ENCODE measurements at regions not wholly inside any gene's neighbourhood (a gene's known extent, or its start where the extent isn't known, plus 50 kb on each side); places are given as distances from the start of the nearest gene placed in this dataset.
"Not testable (repeated sequence)": the region's sequence is repeated elsewhere in the genome, so short reads cannot be mapped to it uniquely, and the experiment has no call there.

DNA sequence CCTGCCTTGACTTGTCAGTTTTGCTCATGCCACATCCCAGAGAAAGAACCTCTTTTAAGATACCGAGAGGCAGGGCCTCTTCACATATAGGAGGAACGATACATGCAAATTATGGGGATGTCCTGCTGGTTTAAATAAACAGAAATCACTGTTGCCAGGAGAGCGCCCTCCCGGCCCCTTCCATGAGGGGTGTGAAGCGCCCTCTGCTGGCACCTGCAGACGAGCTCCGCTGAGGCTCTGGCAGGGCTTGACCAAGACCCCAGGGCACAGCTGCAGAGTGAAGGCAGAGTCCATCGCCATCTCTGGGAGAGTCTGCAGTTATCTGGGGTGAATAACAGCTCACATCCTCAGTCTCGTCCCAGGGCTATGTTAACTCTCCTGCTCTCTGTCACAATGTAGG lies 468.8 kb downstream of the RPIA start:
- DNase-seq: not testable (repeated sequence)

DNA sequence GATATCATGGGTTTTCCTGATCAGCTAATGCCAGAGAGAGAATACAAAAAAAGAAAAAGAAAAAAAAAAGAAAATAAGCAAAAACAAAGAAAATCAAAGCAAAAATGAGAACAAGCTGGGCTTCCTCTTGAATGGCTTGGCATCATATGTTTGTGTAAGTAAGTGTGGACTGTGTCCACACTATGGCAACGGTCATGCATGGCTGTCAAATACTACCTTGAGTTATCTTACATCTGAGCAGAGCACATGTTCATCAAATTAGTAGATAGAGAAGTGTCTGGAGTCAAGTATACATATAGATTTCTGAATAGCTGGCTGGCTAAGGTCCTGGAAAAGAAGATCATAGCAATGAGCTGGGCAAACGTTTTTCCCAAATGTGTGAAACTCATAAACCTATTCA lies 470.2 kb downstream of the RPIA start:
- not testable (repeated sequence) for DNase-seq

DNA sequence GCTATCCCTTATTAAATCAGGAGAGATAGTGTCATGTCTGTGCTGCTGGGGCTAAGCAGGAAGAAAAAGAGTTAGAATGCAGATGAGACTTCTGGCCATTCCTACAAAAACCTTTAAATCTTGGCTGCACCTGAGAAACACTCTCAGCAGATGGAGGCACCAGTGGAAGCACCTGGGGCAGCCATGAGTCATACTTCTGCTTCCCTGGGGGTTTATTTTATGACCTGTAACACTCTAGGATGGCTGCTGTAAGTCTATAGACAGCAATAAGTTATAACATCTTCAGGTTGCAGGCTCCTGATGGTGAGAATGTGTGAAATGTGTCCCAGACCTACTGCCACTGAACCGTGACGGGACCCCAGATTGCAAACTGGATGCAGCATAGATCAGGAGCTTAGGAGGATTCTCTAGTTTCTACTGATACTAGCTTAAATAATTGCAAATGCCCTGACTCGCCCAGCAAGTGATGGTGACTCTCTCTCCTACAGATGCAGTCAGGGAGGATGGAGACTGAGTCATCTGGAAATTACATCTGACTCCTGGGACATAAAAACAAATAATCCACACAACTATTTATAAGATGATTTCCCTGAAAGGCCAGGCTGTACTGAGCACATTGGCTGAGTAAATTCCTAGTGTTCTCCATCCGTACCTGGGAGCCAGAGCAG lies 479.2 kb downstream of the RPIA start:
- DNase-seq: not testable (repeated sequence)

DNA sequence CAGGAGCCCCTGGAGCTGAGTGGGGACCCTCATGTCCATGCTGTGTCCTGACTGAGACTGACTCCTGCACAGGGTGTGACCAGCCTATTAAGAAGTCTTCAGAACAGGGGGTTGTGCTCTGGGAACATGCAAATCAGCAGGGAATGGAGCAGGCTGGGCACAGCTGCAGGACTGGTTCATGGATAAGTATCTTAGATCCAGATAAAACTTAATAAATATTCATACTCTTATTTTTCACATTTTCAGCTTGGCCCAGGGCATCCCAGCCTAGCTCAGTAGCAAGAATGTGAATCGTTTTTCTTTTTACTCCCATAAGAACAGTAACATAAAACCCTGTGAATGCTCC lies 479.7 kb downstream of the RPIA start:
- DNase-seq: not testable (repeated sequence)

DNA sequence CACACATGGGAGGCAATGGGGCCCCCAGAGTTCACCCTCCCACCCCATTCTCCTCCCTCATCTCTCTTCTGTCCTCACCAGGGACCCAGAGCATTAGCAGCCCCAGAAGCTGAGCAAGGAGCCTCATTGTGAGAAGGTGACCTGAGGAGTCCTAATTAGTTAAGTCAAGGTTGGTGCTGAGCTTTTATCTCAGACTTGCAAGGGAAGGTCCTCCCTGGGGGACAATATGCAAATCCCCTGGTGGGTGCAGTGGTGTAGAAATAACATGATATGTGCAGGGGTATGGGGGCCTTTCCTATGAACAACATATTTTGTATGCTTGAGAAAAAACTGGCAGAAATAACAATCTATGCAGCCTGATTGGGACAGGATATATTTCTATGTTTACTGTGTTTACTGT lies 485.5 kb downstream of the RPIA start:
- DNase-seq: not testable (repeated sequence)

DNA sequence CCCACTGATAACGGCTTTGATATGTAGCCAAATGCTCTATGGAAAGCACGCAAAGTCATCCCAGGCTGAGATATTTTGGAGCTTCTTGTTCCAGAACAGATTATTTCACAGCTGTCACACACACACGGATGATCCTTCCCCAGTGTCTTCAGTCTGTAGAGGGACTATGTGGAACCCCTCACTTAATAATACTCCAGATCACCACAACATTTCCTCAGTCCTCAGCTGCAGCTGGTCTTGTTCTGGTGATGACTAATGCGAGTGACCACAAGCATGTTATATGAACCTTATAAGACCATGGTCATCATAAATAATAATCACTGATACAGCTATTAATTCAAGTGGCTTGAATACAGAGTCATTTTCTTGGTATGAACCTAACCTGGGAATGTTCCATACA lies 490.7 kb downstream of the RPIA start:
- DNase-seq: not testable (repeated sequence)

DNA sequence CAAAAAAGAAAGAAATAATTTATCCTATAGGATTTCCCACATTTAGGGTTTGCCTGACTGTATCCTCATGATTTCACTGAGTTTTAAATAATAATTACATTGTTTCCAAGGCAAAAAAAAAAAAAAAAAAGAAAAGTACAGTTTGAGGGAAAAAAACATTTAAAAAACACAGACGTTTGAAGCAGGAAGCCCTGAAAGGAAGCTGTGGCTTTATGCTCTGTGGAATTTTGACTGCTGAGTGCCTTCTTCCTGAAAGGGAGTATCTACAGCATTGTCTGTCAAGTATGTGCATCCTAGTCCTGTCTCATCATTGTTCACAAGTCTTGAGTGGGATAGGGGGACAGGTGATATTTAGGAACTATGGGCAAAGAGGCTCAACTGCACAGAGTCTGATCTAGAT lies 493.3 kb downstream of the RPIA start:
- not testable (repeated sequence) for DNase-seq

DNA sequence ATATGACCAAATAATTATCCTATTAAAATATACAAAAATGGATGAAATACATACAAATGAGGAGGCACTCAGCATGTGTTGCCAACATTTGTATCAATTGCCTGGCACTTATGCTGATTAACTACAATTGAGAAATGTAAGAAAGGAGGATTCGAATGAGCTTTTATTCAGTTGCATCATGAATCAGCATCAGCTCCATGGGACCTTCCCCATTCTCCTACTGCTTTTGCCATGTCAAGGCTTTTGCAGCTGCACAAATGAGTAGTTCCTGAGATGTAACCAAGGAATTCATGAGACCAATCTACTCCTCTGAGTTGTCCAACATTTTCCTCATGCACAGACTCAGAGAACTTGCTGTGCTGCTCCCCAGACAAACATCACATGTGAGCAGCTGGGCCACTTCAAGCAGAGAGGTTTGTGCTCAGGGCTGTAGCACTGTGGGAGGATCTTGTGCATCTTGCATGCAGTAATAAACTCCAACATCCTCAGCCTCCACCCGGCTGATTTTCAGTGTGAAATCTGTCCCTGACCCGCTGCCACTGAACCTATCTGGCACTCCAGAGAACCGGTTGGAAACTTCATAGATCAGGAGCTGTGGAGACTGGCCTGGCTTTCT lies 504.3 kb downstream of the RPIA start:
- DNase-seq: not testable (repeated sequence)

DNA sequence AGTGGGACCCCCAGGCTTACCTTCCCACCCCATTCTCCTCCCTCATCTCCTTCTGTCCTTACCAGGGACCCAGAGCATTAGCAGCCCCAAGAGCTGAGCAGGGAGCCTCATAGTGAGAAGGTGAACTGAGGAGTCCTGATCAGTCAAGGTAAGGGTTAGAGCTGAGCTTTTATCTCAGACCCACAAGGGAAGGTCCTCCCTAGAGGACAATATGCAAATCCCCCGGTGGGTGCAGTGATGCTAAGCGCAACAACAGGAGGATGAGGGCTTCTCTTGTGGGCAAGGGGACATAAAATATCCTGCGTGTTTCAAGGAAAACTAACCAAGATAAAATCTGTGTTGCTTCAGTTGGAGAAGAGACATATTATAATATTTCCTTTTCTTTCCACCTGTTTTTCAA lies 505.2 kb downstream of the RPIA start:
- not testable (repeated sequence) for DNase-seq

DNA sequence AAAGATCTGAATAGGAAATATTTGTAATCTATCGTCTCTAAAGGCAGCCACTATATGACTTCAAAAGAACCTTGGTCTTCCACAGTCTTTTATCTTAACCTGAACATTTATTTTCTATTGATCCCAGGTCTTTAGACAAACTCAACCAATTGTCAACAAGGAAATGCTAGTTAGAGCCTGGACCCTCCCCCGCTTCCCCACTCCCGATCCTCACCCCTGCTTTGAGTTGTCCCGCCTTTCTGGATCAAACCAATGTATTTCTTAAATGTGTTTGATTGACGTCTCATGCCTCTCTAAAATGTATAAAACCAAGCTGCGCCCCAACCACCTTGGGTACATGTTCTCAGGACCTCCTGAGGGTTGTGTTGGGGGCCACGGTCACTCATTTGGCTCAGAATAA lies 506.6 kb downstream of the RPIA start:
- DNase-seq: not testable (repeated sequence)

DNA sequence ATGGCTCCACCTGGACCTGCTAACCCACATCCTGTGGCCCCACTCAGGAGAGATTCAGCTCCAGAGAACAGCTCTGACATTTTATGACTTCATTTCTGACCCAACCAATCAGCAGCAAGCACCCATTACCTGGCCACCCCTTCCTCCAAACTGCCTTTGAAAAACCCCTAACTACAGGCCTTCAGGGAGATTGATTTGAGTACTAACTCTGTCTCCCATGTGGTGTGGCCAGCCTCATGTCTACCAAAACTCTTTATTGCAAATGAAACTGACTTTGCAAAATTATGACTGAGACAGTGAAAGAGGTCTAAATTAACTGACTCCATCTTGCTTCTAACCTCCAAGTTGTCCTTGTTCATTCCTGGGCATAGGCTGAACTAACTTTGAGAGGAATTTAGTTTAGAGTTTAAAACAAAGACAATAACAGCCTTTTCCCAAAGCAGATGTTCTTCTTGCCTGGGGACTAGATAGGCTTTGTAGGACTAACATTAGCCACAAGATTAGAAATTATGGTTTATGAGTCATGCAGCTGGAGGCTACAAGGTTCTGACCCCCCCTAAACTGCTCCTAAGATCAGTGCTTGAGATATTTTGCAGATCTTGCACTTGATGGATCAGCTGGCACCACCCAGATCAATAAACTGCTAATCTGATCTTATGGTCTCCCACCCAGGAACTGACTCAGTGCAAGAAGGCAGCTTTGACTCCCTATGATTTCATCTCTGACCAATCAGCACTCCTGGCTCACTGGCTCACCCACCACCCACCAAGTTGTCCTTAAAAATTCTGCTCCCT lies 508.2 kb downstream of the RPIA start:
- DNase-seq: not testable (repeated sequence)

DNA sequence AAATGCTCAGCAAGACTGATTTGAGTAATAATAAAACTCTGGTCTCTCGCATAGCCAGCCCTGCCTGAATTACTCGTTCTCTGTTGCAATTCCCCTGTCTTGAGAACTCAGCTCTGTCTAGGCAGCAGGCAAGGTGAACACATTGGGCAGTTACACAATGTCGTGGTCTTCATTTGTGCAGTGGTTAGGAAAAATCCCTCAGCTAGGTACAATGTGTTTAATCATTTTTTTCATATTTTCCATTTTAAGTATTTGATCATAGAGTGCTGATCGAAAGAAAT lies 508.7 kb downstream of the RPIA start:
- DNase-seq: not testable (repeated sequence)

DNA sequence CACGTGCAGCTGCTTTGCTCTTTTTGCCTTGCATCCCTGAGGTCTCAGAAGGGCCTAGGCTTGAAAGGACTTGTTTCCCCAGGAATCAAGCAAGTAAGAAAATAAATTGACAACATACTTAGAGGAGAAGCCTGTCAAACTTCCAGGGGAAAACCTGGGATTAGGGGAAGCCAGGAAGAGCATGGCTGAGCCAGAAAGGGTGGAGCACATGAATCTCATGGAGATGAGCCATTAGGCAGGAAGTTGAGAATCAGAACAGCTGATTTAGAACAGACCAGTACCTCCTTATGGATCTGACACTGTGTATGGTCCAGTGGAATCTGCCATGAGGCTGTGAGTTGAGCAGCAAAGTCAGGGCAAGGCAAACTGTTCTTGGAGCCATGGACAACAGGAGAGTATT lies 511.0 kb downstream of the RPIA start:
- DNase-seq: not testable (repeated sequence)

DNA sequence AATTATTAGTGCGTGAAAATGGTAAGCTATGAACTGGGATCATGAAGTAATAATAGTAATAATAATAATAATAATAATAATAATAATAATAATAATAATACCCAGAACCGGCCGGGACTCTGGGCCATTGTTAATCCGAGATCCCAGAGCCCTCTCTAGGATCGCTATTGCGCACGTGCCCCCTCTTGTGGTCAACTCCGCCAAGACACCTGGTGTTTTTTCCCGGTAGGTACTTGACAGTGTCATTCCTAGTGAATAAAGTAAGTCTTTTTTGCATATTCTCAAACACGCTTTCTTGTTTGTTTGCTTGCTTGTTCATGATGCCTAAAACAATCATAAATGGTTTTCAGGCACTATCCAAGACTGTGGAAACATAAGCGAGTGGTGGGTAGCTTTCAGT lies 513.7 kb downstream of the RPIA start:
- peak; percentile 64 for DNase-seq

DNA sequence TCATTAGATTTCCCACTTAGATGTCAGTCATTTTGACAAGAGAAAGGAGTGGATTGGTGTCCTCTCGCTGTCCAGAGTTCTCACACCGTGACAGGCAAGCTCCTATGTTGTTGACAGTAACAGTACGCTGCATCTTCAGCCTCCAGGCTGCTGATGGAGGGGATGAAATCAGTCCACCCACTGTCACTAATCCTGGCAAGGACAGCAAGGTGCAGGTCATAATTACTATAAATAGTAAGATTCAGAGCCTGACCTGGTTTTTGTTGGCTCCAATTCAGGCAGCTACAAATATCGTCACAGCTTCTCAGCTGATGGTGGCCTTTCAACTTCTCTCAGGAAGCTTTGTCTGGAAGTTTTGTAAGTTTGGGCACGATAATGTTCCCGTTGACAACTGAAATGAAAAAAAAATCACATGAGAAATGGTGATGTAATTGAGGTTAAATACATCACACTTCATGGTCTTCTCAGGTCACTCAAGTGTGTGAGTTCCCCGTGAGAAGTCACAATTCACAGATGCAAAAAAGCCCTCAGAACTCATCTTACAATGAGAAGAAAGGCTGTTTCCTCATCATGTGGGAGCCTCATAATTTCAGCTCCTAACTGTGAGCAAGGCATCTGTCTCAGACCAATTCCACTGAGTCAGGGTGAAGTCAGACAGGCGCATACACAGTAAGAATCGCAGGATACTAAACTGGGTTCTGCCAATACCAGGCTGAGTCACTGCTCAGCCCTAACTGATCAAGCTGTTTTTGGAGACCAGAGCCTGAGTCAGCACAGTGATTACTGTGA lies 516.9 kb downstream of the RPIA start:
- not testable (repeated sequence) for DNase-seq

DNA sequence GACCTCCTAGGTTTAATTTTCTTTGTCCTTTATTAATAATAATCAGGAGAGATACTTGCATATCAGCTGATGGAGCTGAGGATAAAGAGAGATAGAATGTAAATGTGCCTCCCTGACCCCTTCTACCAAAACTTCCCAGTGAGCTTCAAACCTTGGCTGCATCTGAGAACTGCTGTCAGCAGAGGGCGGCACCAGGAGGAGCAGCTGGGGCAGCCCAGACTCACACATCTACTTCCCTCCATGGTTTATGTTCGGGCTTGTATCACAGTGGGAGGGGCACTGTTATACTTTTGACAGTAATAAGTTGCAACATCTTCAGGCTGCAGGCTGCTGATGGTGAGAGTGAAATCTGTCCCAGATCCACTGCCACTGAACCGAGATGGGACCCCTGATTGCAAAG lies 521.7 kb downstream of the RPIA start:
- DNase-seq: not testable (repeated sequence)

DNA sequence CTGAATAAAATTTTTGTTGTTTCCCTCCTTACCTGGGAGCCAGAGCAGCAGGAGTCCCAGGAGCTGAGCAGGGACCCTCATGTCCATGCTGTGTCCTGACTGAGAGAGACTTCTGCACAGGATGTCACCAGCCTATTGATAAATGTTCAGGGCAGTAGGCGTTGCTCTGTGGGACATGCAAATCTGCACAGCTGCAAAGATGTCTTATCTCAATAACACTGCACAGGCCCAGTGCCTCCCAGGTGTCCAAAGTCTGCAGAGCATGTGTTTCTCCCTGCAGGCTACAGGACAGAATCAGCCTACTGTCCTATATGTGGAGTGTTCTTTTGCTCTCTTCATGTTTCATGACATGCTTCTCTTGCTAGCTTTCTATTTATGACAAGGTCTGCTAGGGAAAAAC lies 522.3 kb downstream of the RPIA start:
- not testable (repeated sequence) for DNase-seq

DNA sequence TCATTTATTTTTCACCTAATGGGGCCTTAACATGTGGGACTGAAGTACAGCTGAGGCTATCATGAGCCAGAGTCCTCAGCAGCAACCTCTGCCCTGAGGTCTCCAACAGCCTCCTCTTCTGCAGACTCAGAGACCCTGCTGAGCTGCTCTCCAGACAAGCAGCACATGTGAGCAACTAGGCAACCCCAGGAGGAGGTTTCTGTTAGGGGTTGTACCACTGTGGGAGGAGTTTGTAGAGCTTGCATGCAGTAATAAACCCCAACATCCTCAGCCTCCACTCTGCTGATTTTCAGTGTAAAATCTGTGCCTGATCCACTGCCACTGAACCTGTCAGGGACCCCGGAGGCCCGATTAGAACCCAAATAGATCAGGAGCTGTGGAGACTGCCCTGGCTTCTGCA lies 530.0 kb downstream of the RPIA start:
- DNase-seq: not testable (repeated sequence)

DNA sequence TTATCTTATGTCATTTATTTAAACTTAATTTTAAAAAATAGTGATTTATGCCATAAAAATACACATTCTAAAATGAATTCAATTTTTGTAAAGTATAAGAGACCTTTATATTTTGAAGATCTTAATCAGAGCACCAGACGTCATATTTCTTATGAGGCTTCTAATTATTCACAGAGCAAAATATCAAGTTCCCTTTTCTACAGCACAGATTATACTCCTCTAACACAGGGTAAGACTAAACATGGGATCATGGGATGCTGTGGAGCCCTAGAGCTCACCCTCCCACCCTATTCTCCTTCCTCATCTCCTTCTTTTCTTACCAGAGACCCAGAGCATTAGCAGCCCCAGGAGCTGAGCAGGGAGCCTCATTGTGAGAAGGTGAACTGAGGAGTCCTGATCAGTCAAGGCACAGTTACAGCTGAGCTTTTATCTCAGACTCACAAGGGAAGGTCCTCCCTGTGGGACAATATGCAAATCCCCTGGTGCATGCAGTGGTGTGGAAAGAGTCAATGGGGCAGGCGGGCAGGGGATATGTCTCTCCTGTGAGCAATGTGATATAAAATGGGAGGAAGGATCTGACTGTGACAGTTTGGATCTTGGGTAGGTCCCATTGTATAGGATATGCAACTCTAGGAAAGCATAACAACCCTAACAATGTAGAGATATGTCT lies 530.7 kb downstream of the RPIA start:
- not testable (repeated sequence) for DNase-seq

DNA sequence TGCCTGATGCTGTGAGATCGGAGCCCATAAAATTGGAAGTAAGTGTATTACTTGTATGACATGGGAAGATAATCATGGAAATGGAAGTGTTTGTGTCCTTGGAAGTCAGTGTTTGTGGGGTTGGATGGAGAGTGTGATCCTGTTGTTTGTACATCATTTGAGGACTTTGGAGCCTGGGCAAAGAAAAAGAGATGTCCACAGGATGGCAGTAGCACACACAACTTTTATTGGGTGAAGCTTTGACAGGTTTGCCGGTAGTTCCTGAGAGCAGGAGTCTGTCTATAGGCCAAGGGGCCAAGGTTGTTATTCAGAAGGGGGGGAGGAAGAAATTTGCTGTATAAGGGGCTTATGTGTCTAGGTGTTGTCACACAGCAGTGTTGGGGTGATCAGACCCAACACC lies 533.3 kb downstream of the RPIA start:
- DNase-seq: not testable (repeated sequence)

DNA sequence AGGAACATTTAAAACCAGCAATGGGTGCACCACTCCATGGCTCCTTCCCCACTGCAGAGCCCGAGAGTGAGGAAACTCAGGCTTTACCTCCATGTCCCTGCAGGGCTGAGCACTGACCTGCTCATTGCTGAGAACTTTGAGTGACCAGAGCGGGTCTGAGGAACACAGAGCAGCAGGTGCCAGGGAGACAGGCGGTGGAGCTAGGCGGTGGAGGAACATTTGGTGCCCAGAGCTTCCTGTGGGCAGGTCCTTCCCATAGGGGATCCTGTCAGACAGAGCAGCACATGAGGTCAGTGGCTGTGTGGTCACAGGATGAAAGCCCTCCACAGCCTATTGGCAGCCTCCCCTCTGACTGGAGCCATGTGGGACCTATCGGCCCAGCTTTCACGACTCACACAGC lies 538.5 kb downstream of the RPIA start:
- DNase-seq: not testable (repeated sequence)

DNA sequence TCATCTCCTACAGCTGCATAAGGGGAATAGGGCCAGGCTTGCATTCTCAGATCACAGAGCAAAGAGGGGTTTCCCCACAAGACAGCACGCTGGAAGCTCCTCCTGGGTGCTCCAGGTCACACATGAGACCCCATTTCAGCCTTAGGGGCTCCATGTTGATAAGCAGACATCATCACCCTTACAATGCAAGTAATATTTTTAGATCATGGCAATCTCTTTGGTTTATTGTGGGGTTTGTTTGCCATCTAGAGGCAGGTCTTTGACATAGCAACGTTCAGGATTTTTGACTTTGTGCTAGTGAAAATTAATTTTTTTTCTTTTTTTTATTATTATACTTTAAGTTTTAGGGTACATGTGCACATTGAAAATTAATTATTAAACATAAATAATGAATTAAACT lies 539.8 kb downstream of the RPIA start:
- not testable (repeated sequence) for DNase-seq

DNA sequence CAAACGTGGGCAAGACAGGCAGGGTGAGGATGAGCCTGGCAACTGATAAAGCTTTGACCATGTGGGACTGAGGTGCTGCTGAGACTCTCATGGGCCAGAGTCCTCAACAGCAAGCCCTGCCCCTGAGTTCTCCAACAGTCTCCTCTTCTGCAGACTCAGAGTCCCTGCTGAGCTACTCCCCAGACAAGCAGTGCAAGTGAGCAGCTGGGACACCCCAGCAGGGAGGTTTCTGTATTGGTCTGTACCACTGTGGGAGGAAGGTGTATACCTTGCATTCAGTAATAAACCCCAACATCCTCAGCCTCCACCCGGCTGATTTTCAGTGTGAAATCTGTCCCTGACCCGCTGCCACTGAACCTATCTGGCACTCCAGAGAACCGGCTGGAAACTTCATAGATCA lies 542.5 kb downstream of the RPIA start:
- DNase-seq: not testable (repeated sequence)
